Retinal pigment epithelial cell (primary cell): ENCODE measurements at regions not wholly inside any gene's neighbourhood (a gene's known extent, or its start where the extent isn't known, plus 50 kb on each side); places are given as distances from the start of the nearest gene placed in this dataset.

Experiments used
- DNase-seq: peaks from one replicate; pipeline ENCODE4 v3.0.0-alpha.2; 2010; ENCODE audit warnings: low read depth
- H3K4me3 ChIP-seq: 2 replicates; pipeline ENCODE4 v1.5.1; 2011; ENCODE audit warnings: mild to moderate bottlenecking, low read length, control low read depth, moderate library complexity
- CTCF ChIP-seq: conservative IDR thresholded peaks from 2 replicates; pipeline ENCODE4 v1.5.1; 2011; ENCODE audit warnings: low read depth, low read length, control low read depth, inconsistent platforms

GRCh38 chr1:199746666-199747384 is 280.7 kb upstream of the NR5A2 start:
- no peak for TF ChIP-seq CTCF
- no peak for DNase-seq
- H3K4me3 ChIP-seq = no peak overlapping the region

- no peak for TF ChIP-seq CTCF
- DNase-seq = no peak
- H3K4me3 ChIP-seq = no peak overlapping the region
These were observed 279.5 kb upstream of the NR5A2 start for GRCh38 chr1:199747984-199748383.

DNA sequence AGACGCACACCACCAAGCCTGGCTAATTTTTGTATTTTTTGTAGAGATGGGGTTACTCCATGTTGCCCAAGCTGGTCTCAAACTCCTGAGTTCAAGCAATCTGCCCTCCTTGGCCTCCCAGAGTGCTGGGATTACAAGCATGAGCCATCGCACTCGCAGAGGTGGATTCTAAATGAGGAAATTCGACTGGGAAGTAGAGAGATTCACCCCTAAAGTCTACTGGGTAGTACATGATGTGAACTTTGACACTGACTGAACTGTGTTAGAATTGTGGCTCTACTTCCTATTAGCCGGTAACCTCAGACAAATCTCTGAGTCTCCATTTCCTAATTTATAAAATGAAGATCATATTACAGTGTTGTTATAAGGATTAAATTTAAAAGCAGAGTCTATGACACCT is 276.0 kb upstream of the NR5A2 start:
- no peak for DNase-seq
- no peak overlapping the region for H3K4me3 ChIP-seq
- TF ChIP-seq CTCF = no peak

GRCh38 chr1:199751962-199752687 is 275.4 kb upstream of the NR5A2 start:
- no peak for DNase-seq
- no peak for TF ChIP-seq CTCF
- no peak overlapping the region for H3K4me3 ChIP-seq

DNA sequence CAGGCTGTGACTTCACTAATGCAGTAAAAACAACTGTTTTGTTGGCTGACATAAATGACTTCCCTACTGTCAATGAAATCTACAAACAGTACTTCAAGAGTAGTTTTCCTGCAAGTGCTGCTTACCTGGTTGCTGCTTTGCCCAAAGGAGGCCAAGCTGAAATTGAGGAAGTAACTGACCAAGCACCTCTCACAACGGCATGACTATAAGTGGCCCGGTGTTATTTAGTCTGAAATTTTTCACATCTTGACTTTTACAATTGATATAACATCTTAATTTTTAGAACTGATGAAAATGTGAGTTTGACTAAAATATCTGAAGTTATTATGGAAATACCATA is 274.9 kb upstream of the NR5A2 start:
- TF ChIP-seq CTCF = no peak
- no peak overlapping the region for H3K4me3 ChIP-seq
- no peak for DNase-seq

GRCh38 chr1:199753513-199753912 is 274.0 kb upstream of the NR5A2 start:
- no peak overlapping the region for H3K4me3 ChIP-seq
- DNase-seq = no peak
- TF ChIP-seq CTCF = no peak

- TF ChIP-seq CTCF = no peak
- H3K4me3 ChIP-seq = no peak overlapping the region
- DNase-seq = no peak
These were observed 271.4 kb upstream of the NR5A2 start for GRCh38 chr1:199756066-199756465.
